Fibroblast of skin of right biceps (primary cell): ENCODE measurements at regions not wholly inside any gene's neighbourhood (a gene's known extent, or its start where the extent isn't known, plus 50 kb on each side); places are given as distances from the start of the nearest gene placed in this dataset.

ENCODE experiments used
- DNase-seq: peaks from one replicate; pipeline ENCODE4 v3.0.0-alpha.2; 2013

DNA sequence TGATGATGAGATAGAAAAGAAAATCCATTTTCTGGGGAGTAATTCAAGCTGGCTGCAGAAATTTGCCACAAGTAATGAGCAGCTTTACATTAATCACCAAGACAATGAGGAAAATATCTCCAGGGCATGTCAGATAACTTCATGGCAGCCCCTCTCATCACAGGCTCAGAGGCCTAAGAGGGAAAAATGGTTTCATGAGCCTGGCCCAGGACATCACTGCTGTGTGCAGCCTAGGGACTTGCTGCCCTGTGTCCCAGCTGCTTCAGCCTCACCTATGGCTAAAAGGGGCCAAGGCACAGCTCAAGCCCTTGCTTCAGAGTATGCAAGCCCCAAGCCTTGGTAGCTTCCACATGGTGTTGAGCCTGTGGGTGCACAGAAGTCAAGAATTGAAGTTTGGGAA lies 161.7 kb downstream of the OPA1 start:
- no peak for DNase-seq

GRCh38 chr3:193756536-193756935 lies 163.5 kb downstream of the OPA1 start:
- DNase-seq, result no peak

GRCh38 chr3:193757457-193757856 lies 164.4 kb downstream of the OPA1 start:
- no peak for DNase-seq

DNA sequence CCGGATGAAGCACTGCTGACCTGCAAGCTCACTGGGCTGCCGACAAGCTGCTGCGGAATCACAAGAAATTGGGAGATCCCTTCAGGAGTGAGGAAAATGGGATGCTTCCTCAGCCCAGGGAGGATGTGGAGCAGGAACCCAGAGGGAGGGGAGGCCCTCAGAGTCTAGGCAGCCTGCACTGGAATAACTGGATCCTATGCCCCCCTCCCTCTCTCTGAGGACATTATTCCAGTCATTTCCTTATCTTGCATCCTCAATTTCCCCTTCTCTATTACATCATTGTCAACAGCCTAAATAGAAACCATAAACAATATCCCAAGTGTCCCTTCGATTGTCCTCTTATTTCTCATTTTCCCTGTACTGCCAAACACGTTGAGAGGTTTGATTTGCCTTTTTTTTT lies 169.0 kb downstream of the OPA1 start:
- no peak for DNase-seq

DNA sequence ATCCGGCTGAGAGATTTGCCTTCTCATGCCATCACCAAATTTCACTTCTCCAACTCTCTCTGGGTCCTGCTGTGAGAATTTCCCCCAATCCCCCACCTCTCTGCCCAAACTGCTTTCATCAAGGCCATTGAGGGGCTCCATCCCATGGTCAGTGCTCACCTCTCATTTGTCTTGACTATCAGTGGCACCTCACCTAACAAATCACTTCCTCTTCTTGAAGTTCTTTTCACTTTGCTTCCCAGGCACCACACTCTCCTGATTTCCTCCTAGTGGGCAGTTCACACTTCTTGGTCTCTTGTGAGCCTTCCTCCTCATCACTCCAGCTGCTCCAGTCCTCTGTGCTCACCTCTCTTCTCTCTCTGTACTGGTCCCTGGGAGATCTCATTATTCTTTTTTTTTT lies 169.6 kb downstream of the OPA1 start:
- DNase-seq, result no peak

DNA sequence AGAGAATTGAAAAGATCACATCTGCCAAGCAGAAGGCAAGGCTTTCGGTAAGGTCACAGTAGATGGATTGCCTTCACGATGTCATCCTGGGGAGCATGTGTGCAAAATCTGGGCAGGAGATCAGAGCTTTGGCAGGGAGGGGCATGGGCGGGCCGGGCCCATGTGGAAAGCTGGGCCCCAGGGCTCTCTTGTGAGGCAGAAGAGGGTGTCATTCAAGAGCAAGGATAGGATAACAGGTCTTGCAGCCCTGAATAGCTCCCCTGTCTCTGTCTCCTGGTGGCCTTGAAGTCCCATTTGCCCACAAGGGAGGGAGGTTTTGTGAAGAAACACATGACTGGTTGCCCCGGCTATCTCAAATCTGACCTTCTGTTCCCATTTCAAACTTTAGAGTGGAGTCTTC lies 172.0 kb downstream of the OPA1 start:
- no peak for DNase-seq

GRCh38 chr3:193767353-193768069 lies 174.5 kb downstream of the OPA1 start:
- DNase-seq, result no peak

DNA sequence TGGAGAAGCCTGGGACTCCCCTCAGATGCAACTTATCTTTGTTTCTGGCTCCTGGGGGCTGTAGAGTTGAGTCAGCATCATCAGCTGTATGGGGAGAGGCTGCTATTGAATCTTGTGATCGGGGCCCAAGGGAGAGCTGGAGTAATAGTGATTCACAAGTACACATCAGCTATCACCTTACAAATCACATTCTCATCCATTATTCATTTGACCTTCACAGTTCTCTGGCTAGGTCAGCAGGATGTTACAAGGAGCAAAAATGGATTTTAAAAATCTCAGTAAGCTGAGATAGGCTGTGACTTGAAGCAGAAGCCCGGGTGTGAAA lies 175.0 kb downstream of the OPA1 start:
- peak; percentile 85 for DNase-seq

- DNase-seq, result no peak
Measured at GRCh38 chr3:193769437-193769836, 176.4 kb downstream of the OPA1 start.

GRCh38 chr3:193771011-193771652 lies 178.1 kb downstream of the OPA1 start:
- no peak for DNase-seq

GRCh38 chr3:193771653-193772421 lies 178.8 kb downstream of the OPA1 start:
- DNase-seq, result no peak

DNA sequence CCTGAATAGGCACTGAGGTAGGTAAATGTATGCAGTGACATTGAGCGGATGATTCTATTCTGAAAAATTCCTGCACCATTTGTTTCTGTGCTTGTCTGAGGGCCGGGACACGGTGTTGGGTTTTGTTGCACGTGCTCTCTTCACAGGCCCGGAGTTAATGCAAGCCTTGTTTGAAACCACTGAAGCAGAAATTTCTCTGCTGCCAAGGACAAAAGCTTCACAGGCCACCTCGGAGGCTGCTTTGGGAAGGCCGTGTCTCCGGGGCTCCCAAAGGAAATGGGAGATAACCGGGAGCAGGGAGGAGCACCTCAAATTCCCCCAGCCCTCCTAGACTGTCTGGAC lies 179.4 kb downstream of the OPA1 start:
- DNase-seq, result no peak

- no peak for DNase-seq
Measured at GRCh38 chr3:193773266-193774220, 180.5 kb downstream of the OPA1 start.

DNA sequence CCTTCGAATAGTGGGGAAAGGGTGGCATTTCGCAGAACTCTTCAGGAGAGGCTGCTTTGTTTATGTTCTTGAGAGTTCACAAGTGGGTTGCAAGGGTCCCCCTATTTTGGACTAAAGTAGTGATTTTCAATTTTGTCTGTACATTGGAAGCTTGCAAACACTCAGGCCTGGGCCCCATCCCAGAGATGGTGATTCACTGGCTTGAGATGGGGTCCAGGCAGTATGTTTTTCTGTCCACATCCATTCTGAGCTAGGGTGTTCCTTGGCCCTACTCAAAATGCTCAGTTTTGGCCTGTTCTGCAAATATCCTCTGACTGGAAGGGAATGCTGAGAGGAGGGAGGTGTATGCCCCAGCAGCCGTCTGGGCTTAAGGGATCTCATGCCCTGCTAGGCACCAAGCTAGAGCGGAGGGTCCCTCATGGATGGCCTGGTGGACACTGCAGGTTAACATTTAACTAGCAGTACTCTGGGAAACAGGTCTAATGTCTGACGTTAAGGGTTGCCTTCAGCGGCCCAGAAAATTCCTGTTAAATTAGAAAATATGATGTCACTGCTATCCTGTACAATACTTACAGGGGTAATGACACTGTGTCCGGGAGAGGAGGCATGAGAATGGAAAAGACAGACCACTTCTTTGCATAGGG lies 181.4 kb downstream of the OPA1 start:
- no peak for DNase-seq

- DNase-seq, result no peak
Measured at GRCh38 chr3:193774916-193775285, 181.9 kb downstream of the OPA1 start.

- DNase-seq, result no peak
Measured at GRCh38 chr3:193775421-193776077, 182.5 kb downstream of the OPA1 start.

DNA sequence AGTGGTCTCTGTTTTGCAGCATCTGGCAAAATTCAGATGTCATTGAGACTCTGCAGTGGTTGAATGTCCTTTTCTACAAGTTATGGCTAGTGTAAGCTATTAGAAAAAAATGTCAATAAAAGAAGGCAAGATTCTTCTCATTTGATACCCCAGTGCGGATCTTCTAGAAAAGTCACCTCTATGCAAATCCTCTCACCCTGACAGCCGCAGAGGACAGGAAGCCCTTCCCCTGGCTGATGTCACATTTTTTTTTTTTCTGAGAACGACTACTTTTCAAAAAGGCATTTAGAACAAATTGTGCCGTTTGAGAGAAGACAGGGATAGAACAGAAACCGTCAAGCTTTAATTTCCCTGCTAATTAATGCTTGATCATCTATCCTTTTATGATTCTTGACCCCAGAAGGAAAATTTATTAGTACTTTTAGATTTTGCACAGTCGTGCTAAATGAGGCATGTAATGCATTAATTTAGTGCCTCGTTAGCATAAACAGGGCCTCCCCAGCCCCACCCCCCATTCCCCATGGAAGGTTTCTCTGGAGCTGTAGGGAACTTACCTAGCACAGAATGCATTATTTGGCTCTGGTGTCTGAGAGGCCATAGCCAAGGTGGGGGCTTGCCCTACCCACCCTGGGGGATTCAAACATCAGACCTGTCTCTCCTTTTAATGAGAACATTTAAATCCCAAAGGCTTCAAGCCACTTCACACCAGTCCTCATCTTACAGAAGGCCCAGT lies 183.8 kb downstream of the OPA1 start:
- DNase-seq, result no peak

GRCh38 chr3:193777524-193777923 lies 184.5 kb downstream of the OPA1 start:
- no peak for DNase-seq

DNA sequence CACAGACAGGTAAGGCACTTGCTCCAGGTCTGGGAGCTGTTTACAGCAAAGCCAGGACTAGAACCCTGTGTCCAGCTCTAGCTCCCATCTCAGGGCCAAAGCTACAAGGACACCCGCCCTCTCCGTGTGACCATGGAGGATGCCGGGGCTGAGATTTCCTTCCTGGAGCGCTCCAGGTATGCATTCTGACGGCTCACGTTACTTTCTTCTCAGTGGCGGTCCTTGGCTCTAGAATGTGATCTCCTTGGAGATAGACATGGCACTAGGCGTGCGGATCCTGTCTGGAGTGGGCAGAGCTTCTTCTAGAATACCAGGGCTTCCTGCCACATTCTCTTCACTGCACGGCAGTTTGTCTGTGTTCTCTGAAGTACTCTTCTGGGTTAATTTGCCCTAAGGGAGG lies 185.7 kb downstream of the OPA1 start:
- no peak for DNase-seq

DNA sequence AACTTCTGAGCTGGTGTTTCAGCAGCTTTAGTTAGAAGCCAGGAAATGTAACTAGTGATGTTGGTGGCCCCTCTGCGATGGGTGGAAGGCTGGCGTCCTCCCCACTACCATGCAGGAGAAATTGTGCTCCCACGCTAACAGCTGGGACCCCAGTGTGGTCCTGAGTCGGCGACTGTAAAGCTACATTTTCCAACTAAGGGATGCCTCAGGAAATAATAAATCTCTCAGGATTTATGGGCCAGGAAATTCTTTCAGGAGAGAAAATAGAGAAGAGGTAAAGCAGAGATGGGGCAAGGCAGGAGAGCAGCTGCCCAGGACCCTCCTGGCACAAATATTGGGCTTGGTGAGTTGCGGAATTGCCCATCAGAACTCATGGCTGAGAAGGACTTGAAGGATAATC lies 186.9 kb downstream of the OPA1 start:
- DNase-seq, result no peak

- DNase-seq, result no peak
Measured at GRCh38 chr3:193780397-193780796, 187.4 kb downstream of the OPA1 start.
